Pons (tissue), 1 donor: ENCODE measurements at regions not wholly inside any gene's neighbourhood (a gene's known extent, or its start where the extent isn't known, plus 50 kb on each side); places are given as distances from the start of the nearest gene placed in this dataset.

Source experiments
- DNase-seq: peaks from one replicate; pipeline ENCODE4 v3.0.0-alpha.2; 2016; ENCODE audit warnings: low spot score

DNA sequence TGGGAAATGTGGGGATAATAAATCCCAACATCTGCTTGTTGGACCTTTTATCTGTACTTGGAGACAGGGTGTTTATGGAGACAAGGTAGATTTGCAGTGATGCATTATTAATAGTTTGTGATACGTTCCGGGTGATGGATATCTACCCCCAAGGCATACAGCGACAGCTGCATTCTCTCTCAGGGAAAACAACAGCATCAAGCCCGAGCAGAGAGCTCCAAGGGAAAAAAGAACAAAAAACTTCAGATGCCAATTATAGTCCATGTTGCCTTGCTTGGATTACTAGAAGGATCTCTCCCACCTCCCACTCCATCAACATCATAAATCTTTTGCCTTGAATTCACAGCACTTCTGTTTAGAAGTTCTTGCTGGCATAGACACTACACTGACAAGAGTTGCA is 187.5 kb upstream of the CDH11 start:
- no peak for DNase-seq

DNA sequence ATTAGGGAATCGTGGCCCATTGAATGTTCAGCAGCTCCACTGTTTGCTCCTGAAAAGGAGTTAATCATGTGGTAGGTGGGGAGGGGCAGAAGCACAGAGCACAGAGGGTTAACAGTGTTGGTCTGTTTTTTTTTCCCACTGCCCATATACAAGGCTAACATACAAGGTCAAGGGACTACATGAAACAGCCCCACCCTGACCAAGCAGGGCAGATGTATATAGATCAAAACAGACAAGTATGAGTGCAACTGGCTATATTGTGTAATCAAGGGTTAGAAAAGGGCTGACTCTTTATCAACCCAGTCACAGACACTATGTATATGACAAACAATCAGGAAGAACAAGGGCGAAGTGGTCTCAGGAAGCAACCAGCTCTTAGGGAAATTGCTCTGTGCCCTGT is 186.6 kb upstream of the CDH11 start:
- DNase-seq: no peak

DNA sequence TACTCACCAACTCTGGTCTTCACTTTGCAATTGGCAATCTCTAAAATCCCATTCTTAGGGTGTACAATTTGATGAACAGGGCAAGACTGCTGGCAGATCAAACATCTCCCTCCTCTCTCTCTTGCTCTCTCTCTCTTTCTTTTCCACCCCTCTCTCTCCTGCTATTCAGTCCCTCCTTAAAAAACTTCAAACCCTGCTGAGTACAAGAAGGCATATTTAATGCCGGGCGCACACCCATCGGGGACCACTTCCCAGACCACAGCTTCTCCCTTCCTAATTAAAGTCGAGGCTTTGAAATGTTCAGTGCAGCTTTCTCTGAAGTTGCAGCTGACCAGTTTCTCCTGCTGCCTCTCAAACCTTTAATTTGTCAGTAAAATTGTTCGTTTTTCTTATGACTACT is 185.4 kb upstream of the CDH11 start:
- DNase-seq: no peak

DNA sequence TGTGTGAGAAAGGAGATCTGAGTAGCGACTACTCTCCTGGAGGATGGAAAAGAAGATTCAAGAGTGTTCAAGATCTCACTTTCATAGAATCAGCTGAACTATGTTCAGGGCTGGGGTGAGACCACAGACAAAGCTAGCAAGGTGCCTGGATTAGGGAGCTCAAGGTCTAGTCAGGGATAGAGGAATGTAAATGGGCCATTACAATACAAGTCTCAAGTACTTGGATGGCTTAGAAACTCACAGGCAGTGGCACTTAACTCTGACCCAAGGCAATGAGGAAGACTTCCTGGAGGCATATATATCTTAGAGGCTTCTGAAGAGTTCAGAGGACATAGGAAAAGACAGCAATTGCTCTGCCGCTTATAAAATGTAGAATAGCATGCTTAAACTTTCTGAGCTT is 184.9 kb upstream of the CDH11 start:
- DNase-seq: no peak

DNA sequence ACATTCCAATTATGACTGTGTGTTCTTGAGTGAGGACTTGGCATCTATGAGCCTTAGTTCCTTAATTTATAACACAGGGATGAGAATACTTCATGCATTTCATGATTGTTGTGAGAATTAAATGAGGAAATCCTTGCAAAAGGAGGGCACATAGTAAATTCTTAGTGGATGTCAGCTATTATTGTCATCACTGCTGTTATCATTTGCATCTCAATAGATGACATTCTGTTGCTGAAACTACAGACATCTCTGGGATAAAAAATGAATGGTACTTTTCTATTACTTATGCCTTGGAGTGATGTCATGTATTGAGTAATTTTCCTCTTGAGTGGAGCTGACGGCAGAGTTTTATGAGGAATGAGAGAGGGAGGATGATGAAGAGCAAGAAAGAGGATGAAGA is 184.4 kb upstream of the CDH11 start:
- DNase-seq: no peak

DNA sequence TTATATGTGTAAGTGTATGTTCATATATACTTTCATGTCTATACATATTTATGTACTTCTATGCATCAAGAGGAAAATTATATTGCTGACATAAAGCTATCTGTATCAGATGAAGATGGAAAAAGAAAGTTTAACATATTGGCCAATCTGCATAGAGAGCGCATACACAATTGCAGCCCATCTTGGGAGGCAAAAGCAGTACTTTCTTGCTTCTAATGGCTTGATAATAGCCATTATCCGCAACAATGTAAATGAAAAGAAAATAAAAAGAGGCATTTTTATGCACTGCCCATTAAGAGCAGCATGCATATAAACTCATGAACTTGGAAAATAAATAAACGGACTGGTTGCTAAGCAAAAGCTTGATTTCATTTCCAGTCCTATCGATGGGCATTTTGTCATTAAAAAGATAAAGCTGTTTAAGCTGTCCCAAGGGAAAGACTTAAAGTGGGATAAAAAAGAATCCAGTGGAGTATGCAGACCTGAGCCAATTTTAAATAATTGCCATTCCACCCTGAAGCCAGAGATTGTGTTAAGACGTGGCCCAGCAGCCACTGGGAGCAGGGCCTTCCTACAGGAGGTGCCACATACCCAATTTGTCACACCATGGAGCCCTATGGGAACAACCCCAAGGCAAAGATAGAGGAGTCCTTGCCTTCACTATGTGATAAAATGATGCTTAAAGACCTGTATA is 183.6 kb upstream of the CDH11 start:
- DNase-seq: no peak

DNA sequence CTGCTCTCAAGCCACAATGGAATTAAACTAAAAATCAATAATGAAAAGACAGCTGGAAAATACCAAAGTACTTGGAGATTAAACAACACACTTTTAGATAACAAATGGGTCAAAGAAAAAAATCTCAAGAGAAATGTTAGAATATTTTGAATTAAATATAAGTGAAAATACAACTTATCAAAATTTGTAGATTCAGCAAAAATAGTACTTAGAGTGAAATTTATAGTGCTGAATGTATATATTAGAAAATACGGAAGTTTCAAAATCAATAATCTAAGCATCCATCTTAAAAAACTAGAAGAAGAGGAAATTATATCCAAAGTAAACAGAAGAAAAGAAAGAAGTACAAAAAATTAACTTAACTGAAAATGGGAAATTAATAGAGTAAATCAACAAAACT is 179.2 kb upstream of the CDH11 start:
- no peak for DNase-seq

DNA sequence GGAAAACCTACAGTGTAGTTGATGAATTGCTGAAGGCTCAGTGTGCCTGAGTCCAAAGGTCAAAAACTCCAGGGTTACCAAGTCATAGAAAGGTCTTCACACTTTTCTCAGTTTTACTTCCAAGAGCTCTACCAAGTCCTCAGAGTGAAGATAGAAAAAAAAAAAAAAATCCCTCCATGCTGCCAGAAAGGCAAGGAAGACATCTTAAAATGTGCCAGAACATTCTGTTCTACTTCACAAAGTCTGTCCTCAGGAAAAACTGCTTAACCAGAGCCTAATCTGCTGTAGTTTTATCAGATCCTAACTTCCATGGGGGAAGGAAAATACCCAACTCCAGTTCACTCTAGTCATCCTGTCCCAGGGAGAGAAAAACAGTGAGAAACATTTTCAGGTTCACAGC is 175.6 kb upstream of the CDH11 start:
- DNase-seq: no peak

DNA sequence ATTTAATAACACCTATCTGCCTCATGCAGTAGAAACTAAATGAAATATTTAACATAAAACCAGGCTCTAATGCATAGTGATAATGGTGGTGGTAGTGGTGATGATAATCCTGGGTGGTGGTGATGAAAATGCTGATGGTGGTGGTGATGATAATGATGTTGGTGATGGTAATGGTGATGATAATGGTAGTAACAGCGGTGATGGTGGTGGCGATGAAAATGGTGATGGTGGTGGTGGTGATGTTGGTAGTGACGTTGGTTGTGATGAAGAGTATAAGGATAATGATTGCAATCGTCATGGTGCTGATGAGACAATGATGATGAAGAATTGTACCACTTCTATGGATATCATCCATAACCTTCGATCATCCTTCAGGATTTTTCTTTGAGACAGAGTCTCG is 173.7 kb upstream of the CDH11 start:
- no peak for DNase-seq

DNA sequence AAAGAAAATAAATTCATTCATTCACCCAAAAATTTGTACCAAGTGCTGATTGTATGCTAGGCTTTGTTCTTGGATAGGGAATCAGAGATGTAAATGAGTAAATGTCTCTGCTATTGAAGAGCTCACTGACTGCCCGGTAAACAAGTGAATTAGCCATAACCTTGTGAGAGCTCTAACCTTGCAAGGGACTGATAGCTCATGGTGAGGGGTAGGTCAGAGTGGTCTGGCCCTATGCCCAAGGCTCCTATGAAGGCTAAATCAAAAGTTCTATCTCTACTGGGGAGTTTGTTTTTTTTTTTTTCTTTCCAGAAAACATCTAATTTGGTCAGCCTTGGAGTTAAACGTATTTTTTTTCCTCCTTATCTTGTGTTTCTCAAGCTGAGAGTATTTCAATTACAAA is 172.8 kb upstream of the CDH11 start:
- DNase-seq: no peak

DNA sequence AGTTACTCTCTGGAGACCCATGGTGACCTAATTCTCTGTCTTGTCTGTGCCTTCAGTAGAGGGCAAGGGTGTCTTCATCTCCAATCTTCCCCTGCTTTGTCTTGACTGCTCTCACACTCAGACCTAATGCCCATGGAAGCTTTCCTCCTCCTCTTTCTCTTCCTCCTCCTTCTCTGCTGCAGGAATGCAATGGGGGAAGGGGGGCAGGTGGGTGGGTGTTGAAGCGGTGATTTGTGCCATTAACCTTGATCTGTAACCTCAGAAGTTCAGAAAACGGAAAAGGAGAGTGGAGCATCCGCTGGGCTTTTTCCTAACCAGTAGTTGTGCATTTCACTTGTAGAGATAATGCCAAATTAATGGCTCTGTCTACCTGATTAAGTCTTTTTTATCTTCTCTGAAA is 172.3 kb upstream of the CDH11 start:
- no peak for DNase-seq

DNA sequence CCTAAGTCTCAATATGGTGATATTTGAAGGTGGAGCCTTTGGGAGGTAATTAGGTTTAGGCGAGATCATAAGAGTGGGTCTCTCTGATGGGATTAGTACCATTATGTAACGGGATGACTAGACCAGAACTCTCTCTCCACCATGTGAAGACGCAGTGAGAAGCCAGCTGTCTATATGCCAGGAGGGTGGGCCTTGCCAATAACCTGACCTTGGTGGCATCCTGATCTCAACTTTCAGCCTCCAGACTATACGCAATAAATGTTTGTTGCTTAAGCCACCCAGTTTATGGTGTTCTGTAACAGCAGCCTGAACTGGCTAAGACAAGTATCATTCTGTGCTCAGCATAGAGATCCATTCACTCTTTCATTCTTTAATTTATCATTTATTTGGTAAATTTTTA is 167.2 kb upstream of the CDH11 start:
- no peak for DNase-seq

DNA sequence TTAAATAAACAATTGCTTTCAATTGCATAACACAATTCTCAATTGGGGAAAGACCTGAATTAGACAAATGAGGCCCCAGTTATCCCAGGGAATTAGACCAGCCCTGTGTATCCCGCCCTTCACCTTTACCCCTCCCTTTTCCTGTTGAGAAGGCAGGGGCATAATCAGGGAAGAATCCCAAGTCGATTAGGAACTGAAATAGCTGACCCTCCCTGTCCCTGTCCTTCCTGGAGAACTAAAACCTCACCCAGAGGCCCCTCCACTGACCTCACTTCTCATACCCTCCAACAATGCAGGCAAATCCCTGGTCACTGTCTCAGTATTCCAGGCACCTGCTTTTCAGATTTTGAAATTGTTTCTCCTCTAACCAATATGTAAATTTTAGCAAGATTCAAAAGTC is 165.4 kb upstream of the CDH11 start:
- DNase-seq: no peak

DNA sequence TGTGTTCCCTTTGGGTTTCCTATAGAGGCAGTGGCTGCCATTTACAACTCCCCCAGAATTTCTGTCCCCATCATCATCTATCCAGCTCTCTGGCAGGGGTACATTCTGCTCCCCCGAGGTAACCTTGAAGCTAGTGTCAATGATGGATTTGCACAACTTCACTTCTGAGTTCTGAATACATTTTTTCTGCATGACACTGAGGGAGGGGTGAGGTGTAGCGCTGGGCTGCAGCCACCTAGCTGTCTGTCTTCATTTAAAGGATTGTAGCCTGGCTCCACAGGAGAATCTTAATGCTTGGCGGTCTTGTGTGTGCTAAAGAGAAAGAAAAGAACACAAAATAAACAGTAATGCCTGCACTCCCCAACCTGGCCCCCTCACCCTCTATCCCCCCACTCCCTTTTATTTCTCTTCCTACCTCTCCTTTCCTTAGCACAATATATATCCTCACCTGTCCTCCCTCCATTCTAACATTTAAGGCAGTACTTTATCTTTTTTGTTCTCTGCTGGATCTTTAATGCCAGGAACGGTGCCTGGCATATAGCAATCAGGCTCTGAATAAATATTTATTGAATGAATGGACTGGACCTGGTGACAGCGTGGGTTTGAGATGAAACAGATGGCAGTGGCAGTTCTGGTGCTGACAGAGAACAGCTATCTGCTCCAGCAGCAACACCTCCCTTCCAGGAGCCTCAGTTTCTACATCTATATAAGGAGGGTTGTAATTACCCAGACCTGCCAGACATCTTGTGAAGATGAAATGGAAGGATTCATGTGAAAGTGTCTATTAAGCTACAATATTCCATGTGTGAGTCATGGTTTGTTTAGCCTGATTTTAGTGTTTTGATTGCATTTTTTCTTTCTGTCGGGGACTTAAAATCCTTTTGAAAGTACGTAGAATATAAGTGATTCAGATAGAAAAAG is 163.5 kb upstream of the CDH11 start:
- no peak for DNase-seq

DNA sequence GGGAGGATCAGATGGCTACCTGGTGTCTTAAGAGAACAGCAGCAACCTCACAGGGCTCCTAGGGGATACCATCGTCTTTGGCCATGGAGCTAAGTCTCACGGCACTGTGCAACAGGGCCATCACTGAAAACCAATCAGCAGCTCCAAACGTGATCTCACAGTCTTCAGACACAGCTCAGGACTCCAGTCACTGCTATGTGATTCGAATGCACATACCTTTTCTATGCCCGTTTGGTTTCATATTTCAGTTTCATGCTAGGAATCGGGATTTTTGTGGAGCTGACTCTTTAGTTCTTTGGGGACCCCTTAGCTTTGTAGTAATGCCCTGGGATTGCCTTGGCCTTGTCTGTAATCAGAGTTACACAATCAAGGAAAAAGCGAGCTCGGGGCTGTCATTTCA is 162.8 kb upstream of the CDH11 start:
- no peak for DNase-seq

DNA sequence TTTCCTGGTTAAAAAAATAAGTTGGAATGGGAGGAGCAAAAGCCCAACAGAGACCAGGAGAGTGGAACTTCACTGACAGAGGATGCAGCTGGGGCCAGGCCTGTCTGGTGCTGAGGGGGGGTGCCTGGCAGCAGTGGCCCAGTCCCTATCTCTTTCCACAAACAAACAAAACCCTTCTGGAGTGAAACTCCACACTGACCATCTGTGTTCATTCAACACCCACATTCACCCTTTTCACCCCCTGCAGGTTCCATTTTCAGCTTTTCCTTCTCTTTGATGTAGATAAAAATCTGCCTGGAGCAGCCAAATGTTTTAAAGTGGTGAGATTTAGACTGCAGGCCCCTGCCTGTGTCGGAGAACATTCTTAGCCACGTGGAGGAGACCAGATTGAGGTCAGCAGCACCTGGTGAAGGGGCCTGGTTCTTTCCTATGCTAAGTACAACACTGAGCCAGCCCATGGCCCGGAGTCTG is 161.4 kb upstream of the CDH11 start:
- no peak for DNase-seq

DNA sequence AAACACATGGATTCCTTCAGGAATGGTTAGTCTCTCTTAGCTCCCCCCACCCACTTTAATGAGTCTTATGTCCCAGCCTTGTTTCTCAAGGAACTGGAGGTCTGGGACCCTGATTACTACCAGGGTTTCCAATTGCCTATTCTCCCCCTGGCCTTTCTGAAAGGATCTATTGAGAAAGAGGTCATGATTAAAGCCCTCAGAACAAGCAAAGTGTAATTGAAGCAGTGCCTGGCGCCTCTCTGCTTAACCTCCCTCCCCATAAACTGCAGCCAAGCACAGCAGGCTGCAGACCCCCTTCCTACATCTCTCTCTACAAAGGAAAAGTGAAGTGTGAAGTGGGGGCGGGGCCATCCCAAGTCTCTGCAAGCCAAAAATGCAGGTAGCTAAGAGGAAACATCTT is 159.7 kb upstream of the CDH11 start:
- DNase-seq: no peak

DNA sequence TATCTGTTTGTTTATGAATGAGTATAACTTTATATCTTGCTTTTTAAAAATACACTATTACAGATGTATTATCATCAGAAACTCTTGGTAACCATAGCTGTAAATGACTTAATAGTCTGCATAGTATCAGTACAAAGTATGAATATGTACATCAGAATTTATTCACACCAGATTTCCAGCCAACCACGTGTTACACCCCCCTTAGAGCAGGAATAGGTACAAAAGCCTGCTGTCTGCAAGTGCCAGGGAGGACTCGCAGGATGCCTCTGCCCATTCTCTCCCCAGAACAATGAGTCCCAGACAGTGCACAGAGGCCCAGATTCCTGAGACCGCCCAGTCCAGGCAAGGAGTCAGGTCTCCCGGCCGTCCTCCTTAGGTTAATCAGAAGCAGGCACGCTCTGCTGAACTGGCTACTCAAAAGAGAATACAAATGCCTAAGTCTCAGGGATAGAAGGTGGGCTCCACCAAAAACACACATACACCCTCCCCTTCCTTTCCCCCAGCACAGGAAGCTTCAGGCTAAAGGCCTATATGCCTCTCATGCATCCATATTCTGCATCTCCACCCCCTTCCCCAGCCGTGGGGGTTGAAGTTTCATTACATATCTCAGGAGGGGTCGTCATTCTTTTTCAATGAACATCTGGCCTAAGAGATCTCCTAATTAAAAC is 159.1 kb upstream of the CDH11 start:
- no peak for DNase-seq

DNA sequence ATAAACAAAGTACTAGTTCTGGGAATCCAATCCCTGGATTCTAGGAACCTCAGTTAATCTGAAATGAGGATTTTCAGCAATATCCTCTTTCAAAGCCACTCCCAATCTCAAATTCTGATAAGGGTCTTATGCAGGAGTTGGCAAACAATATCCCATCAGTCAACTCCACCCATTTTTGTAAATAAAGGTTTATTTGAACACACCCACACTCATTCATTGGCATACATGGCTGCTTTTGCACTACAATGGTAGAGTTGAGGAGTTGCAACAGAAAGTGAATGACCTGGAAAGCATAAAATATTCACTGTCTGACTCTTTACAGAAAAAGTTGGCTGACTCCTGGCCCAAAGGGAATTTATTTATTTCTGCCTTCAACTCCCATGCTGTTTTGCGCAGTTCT is 157.7 kb upstream of the CDH11 start:
- DNase-seq: no peak

DNA sequence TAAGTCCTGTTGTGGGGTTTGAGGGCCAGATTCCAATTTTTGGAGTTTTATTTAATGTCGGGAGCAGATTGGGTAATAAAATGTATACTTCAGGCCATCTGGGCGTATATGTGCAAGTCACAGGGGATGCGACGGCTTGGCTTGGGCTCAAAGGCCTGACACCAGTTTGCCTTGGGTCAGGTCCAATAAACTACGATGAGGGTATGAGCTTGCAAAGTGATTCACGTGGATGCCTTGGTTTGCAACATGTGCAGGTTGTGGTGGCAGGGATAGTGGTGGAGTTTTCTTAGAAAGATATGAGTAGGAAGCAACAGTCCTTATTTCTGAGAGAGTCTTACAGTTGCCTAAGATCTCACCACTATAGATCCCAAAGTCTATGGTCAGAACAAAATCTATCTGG is 157.0 kb upstream of the CDH11 start:
- DNase-seq: no peak

DNA sequence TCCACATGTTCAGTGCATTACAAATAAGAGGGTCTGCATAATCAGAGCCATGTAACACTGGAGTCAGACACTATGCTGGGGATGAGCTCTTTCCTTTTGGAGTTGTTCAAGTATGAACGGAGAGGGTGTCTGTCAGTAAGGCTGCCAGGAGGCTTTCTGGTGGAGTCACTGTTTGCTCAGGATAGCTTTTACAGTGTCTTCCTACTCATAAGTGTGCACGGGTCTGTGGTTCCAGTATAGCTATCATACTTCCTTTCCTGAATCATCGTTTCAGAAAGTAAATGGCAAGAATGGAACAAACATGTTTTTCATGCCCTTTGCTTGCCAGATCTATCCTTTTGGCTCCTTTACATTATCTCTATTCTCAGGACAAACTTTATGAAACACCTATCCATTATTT is 152.7 kb upstream of the CDH11 start:
- DNase-seq: no peak

DNA sequence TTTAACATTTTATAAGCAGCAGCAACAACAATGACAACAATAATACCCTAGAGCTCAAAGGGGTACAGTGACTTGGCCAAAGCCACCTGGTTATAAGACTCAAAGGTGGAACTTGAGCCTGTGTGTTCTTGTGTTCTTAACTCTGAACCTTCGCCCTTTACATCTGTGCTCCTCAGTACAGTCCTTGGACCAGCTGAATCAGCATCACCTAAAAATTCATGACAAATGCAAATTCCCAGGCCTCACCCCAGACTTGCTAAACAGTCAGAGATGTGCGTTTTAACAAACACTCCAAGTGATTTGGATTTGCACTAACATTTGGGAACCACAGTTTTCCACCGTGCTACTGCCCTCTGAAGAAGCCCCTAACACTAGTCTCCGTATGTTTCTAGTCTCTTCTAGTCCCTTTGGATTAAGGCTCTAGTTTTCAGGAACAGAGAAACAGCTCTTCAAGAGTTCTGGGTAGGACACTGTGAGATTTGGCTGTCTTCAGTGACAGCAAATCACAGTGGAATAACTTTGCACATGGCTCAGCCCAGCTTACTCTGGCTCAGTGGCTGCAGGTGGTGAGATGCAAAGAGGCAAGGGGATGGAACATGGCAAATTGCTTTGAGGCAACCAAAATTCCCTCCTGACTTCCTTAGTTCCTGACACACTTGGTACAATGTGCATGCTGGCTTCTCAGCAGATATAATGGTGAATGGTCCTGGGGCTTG is 151.0 kb upstream of the CDH11 start:
- DNase-seq: no peak
